Hepatocyte (in vitro differentiated cells): ENCODE measurements at regions not wholly inside any gene's neighbourhood (a gene's known extent, or its start where the extent isn't known, plus 50 kb on each side); places are given as distances from the start of the nearest gene placed in this dataset.

Experiments used
- DNase-seq: peaks from one replicate; pipeline ENCODE4 v3.0.0-alpha.2; 2016; ENCODE audit warnings: low spot score
- H2AFZ ChIP-seq: fragments of 200-600 bp; sonication (generic); 2 replicates; pipeline ENCODE4 v1.6.0; 2016; ENCODE audit warnings: antibody characterized with exemption, mild to moderate bottlenecking
- H3K27ac ChIP-seq: fragments of 200-600 bp; sonication (generic); 2 replicates; pipeline ENCODE4 v1.5.1; 2016; ENCODE audit warnings: mild to moderate bottlenecking
- H3K27me3 ChIP-seq: fragments of 200-600 bp; sonication (generic); 2 replicates; pipeline ENCODE4 v1.6.1; 2016
- H3K36me3 ChIP-seq: fragments of 200-600 bp; sonication (generic); replicated peaks from 2 replicates; pipeline ENCODE4 v1.5.1; 2016; ENCODE audit warnings: low read depth; ENCODE audit not compliant: insufficient read depth
- H3K4me1 ChIP-seq: fragments of 200-600 bp; sonication (generic); 2 replicates; pipeline ENCODE4 v1.5.1; 2016; ENCODE audit warnings: mild to moderate bottlenecking, moderate library complexity; ENCODE audit not compliant: insufficient read depth
- H3K4me2 ChIP-seq: fragments of 200-600 bp; sonication (generic); 2 replicates; pipeline ENCODE4 v1.6.0; 2016
- H3K4me3 ChIP-seq: fragments of 200-600 bp; sonication (generic); 2 replicates; pipeline ENCODE4 v1.5.1; 2016; ENCODE audit warnings: mild to moderate bottlenecking
- H3K79me2 ChIP-seq: fragments of 200-600 bp; sonication (generic); 2 replicates; pipeline ENCODE4 v1.6.0; 2017; ENCODE audit warnings: mild to moderate bottlenecking
- H3K9me2 ChIP-seq: fragments of 200-600 bp; sonication (generic); replicated peaks from 2 replicates; pipeline ENCODE4 v1.6.0; 2017; ENCODE audit warnings: mild to moderate bottlenecking; ENCODE audit not compliant: insufficient read depth
- H3K9me3 ChIP-seq: fragments of 200-600 bp; sonication (generic); 2 replicates; pipeline ENCODE4 v1.5.1; 2016; ENCODE audit warnings: low read depth, mild to moderate bottlenecking
- H4K20me1 ChIP-seq: fragments of 200-600 bp; sonication (generic); 2 replicates; pipeline ENCODE4 v1.6.0; 2016; ENCODE audit warnings: mild to moderate bottlenecking; ENCODE audit not compliant: insufficient read depth, poor library complexity, severe bottlenecking
- CTCF ChIP-seq: fragments of 200-600 bp; sonication (generic); IDR thresholded peaks from 2 replicates; pipeline ENCODE4 v1.5.1; 2016; ENCODE audit warnings: antibody characterized with exemption, mild to moderate bottlenecking; ENCODE audit not compliant: poor library complexity
- EZH2 ChIP-seq: fragments of 200-600 bp; sonication (generic); IDR thresholded peaks from 2 replicates; pipeline ENCODE4 v1.6.1; 2016; ENCODE audit warnings: antibody characterized with exemption, mild to moderate bottlenecking, borderline replicate concordance
- EZH2phosphoT487 ChIP-seq: fragments of 200-600 bp; sonication (generic); IDR thresholded peaks from one replicate; pipeline ENCODE4 v1.6.1; 2018; ENCODE audit warnings: antibody characterized with exemption, mild to moderate bottlenecking, low read depth, moderate library complexity; ENCODE audit not compliant: unreplicated experiment, severe bottlenecking
- WGBS: methylation state at CpG from one replicate; pipeline ENCODE4 v1.1.6; 2016; ENCODE audit warnings: low lambda C conversion rate; ENCODE audit errors: missing lambda C conversion rate; 5-methylcytosine and 5-hydroxymethylcytosine counted together

GRCh38 chrX:12013211-12013618 lies 125.1 kb upstream of the FRMPD4 start:
- no peaks in the 10 kb centered on the region for H3K79me2 ChIP-seq
- 38% methylated on average over 2 of the region's 2 CpGs for WGBS
- H3K4me3 ChIP-seq: no peak overlapping the region
- no peaks in the 10 kb centered on the region for H3K9me2 ChIP-seq
- no peak overlapping the region for H3K4me2 ChIP-seq
- TF ChIP-seq EZH2phosphoT487: no peak
- no peak for TF ChIP-seq CTCF
- no peak for TF ChIP-seq EZH2
- no peak overlapping the region for H3K27ac ChIP-seq
- no peaks in the 10 kb centered on the region for H3K4me1 ChIP-seq
- no peaks in the 10 kb centered on the region for H4K20me1 ChIP-seq
- H3K27me3 ChIP-seq: no peaks in the 10 kb centered on the region
- H2AFZ ChIP-seq: no peak overlapping the region
- H3K36me3 ChIP-seq: no peaks in the 10 kb centered on the region
- no peak for DNase-seq
- H3K9me3 ChIP-seq: no peaks in the 10 kb centered on the region

- Histone ChIP-seq H3K4me2 (no peak overlapping the region), H3K9me2 (no peaks in the 10 kb centered on the region), H3K27ac (no peak overlapping the region), H3K4me3 (no peak overlapping the region), H3K9me3 (no peaks in the 10 kb centered on the region), H4K20me1 (no peaks in the 10 kb centered on the region), H3K36me3 (no peaks in the 10 kb centered on the region), H3K4me1 (no peaks in the 10 kb centered on the region), H2AFZ (no peak overlapping the region), H3K27me3 (no peaks in the 10 kb centered on the region), H3K79me2 (no peaks in the 10 kb centered on the region)
- no peak for DNase-seq
- TF ChIP-seq EZH2 (no peak), EZH2phosphoT487 (no peak)
- 68% methylated on average over 1 of the region's 1 CpG for WGBS
These were observed 116.6 kb upstream of the FRMPD4 start for GRCh38 chrX:12021698-12022097.

GRCh38 chrX:12026481-12026880 lies 111.8 kb upstream of the FRMPD4 start:
- Histone ChIP-seq H3K79me2 (no peaks in the 10 kb centered on the region), H3K4me3 (no peak overlapping the region), H3K27me3 (no peaks in the 10 kb centered on the region), H2AFZ (no peak overlapping the region), H3K9me2 (no peaks in the 10 kb centered on the region), H3K4me1 (no peaks in the 10 kb centered on the region), H3K27ac (no peak overlapping the region), H3K4me2 (no peak overlapping the region), H4K20me1 (no peaks in the 10 kb centered on the region), H3K36me3 (no peaks in the 10 kb centered on the region), H3K9me3 (no peaks in the 10 kb centered on the region)
- WGBS: 72% methylated on average over 2 of the region's 2 CpGs
- DNase-seq: no peak
- TF ChIP-seq CTCF (no peak), EZH2 (no peak), EZH2phosphoT487 (no peak)

- H3K4me2 ChIP-seq: no peak overlapping the region
- H2AFZ ChIP-seq: no peak overlapping the region
- 72% methylated on average over 1 of the region's 1 CpG for WGBS
- no peak for DNase-seq
- no peaks in the 10 kb centered on the region for H3K4me1 ChIP-seq
- no peaks in the 10 kb centered on the region for H3K79me2 ChIP-seq
- H3K36me3 ChIP-seq: no peaks in the 10 kb centered on the region
- H3K9me3 ChIP-seq: no peaks in the 10 kb centered on the region
- H4K20me1 ChIP-seq: no peaks in the 10 kb centered on the region
- TF ChIP-seq EZH2phosphoT487 (no peak), CTCF (no peak), EZH2 (no peak)
- no peaks in the 10 kb centered on the region for H3K27me3 ChIP-seq
- no peak overlapping the region for H3K4me3 ChIP-seq
- H3K27ac ChIP-seq: no peak overlapping the region
- H3K9me2 ChIP-seq: no peaks in the 10 kb centered on the region
These were observed 106.2 kb upstream of the FRMPD4 start for GRCh38 chrX:12032082-12032481.
